BLaER1 (cell line): ENCODE measurements at regions not wholly inside any gene's neighbourhood (a gene's known extent, or its start where the extent isn't known, plus 50 kb on each side); places are given as distances from the start of the nearest gene placed in this dataset.

ENCODE experiments used
- H3K27ac ChIP-seq: shearing (Covaris generic); formaldehyde crosslinking; 2 replicates; pipeline ENCODE4 v1.8.1; 2022
- H3K27me3 ChIP-seq: shearing (Covaris generic); formaldehyde crosslinking; 2 replicates; pipeline ENCODE4 v1.8.1; 2022
- H3K36me3 ChIP-seq: shearing (Covaris generic); formaldehyde crosslinking; 2 replicates; pipeline ENCODE4 v1.8.1; 2022
- H3K4me1 ChIP-seq: shearing (Covaris generic); formaldehyde crosslinking; 2 replicates; pipeline ENCODE4 v1.8.1; 2022
- H3K4me2 ChIP-seq: shearing (Covaris generic); formaldehyde crosslinking; 2 replicates; pipeline ENCODE4 v1.8.1; 2022
- H3K4me3 ChIP-seq: shearing (Covaris generic); formaldehyde crosslinking; 2 replicates; pipeline ENCODE4 v1.8.1; 2022
- H3K9ac ChIP-seq: shearing (Covaris generic); formaldehyde crosslinking; 2 replicates; pipeline ENCODE4 v1.8.1; 2022
- H3K9me3 ChIP-seq: shearing (Covaris generic); formaldehyde crosslinking; 2 replicates; pipeline ENCODE4 v1.8.1; 2022
- H4K20me1 ChIP-seq: shearing (Covaris generic); formaldehyde crosslinking; 2 replicates; pipeline ENCODE4 v1.8.1; 2022
- Cebpa-rat ChIP-seq: shearing (Covaris generic); IDR thresholded peaks from 2 replicates; pipeline ENCODE4 v1.8.1; 2022

GRCh38 chr5:173767574-173768266 is 120.4 kb upstream of the CPEB4 start:
- no peak for TF ChIP-seq Cebpa-rat
- H4K20me1 ChIP-seq = no peaks in the 10 kb centered on the region
- no peak overlapping the region for H3K4me2 ChIP-seq
- no peak overlapping the region for H3K4me3 ChIP-seq
- H3K9me3 ChIP-seq = no peaks in the 10 kb centered on the region
- no peak overlapping the region for H3K9ac ChIP-seq
- no peak overlapping the region for H3K27ac ChIP-seq
- peaks cover 10% of the 10 kb centered on the region for H3K4me1 ChIP-seq
- no peaks in the 10 kb centered on the region for H3K36me3 ChIP-seq
- no peaks in the 10 kb centered on the region for H3K27me3 ChIP-seq

- TF ChIP-seq Cebpa-rat = no peak
- Histone ChIP-seq H3K4me1 (peaks cover 4% of the 10 kb centered on the region), H3K36me3 (no peaks in the 10 kb centered on the region), H3K4me2 (no peak overlapping the region), H3K4me3 (no peak overlapping the region), H3K9me3 (no peaks in the 10 kb centered on the region), H3K27ac (no peak overlapping the region), H3K27me3 (no peaks in the 10 kb centered on the region), H4K20me1 (no peaks in the 10 kb centered on the region), H3K9ac (no peak overlapping the region)
Measured at GRCh38 chr5:173768267-173768806, 119.8 kb upstream of the CPEB4 start.

- H3K4me3 ChIP-seq = no peak overlapping the region
- no peak overlapping the region for H3K9ac ChIP-seq
- H4K20me1 ChIP-seq = no peaks in the 10 kb centered on the region
- no peak for TF ChIP-seq Cebpa-rat
- no peak overlapping the region for H3K27ac ChIP-seq
- no peaks in the 10 kb centered on the region for H3K9me3 ChIP-seq
- H3K27me3 ChIP-seq = no peaks in the 10 kb centered on the region
- H3K4me1 ChIP-seq = no peaks in the 10 kb centered on the region
- no peaks in the 10 kb centered on the region for H3K36me3 ChIP-seq
- no peak overlapping the region for H3K4me2 ChIP-seq
Measured at GRCh38 chr5:173768891-173769290, 119.3 kb upstream of the CPEB4 start.

- Histone ChIP-seq H3K27ac (no peak overlapping the region), H3K27me3 (no peaks in the 10 kb centered on the region), H3K4me2 (no peak overlapping the region), H3K36me3 (no peaks in the 10 kb centered on the region), H3K4me3 (no peak overlapping the region), H3K4me1 (peaks cover 7% of the 10 kb centered on the region), H3K9ac (no peak overlapping the region), H3K9me3 (no peaks in the 10 kb centered on the region), H4K20me1 (no peaks in the 10 kb centered on the region)
- no peak for TF ChIP-seq Cebpa-rat
Measured at GRCh38 chr5:173770637-173771036, 117.5 kb upstream of the CPEB4 start.

GRCh38 chr5:173771121-173771724 is 116.9 kb upstream of the CPEB4 start:
- H3K36me3 ChIP-seq = no peaks in the 10 kb centered on the region
- H3K9me3 ChIP-seq = no peaks in the 10 kb centered on the region
- H3K4me1 ChIP-seq = peaks cover 12% of the 10 kb centered on the region
- H3K4me3 ChIP-seq = no peak overlapping the region
- H3K27ac ChIP-seq = no peak overlapping the region
- no peaks in the 10 kb centered on the region for H3K27me3 ChIP-seq
- no peaks in the 10 kb centered on the region for H4K20me1 ChIP-seq
- no peak overlapping the region for H3K4me2 ChIP-seq
- no peak for TF ChIP-seq Cebpa-rat
- no peak overlapping the region for H3K9ac ChIP-seq

GRCh38 chr5:173771725-173772383 is 116.3 kb upstream of the CPEB4 start:
- Histone ChIP-seq H3K27me3 (no peaks in the 10 kb centered on the region), H4K20me1 (no peaks in the 10 kb centered on the region), H3K9ac (no peak overlapping the region), H3K4me2 (no peak overlapping the region), H3K36me3 (no peaks in the 10 kb centered on the region), H3K27ac (no peak overlapping the region), H3K9me3 (no peaks in the 10 kb centered on the region), H3K4me3 (no peak overlapping the region), H3K4me1 (peaks cover 19% of the 10 kb centered on the region)
- no peak for TF ChIP-seq Cebpa-rat

GRCh38 chr5:173772384-173773059 is 115.6 kb upstream of the CPEB4 start:
- H3K27ac ChIP-seq = no peak overlapping the region

GRCh38 chr5:173774271-173774761 is 113.8 kb upstream of the CPEB4 start:
- Histone ChIP-seq H3K27me3 (no peaks in the 10 kb centered on the region), H3K27ac (no peak overlapping the region), H3K9ac (no peak overlapping the region), H3K4me3 (no peak overlapping the region), H3K36me3 (no peaks in the 10 kb centered on the region), H3K4me1 (peaks cover 41% of the 10 kb centered on the region), H4K20me1 (no peaks in the 10 kb centered on the region), H3K4me2 (no peak overlapping the region), H3K9me3 (no peaks in the 10 kb centered on the region)
- no peak for TF ChIP-seq Cebpa-rat

More at GRCh38 chr5:173772384-173773059, 115.6 kb upstream of the CPEB4 start:
- Histone ChIP-seq H3K4me3 (no peak overlapping the region), H3K9ac (no peak overlapping the region), H3K27me3 (no peaks in the 10 kb centered on the region), H3K4me2 (no peak overlapping the region), H3K36me3 (no peaks in the 10 kb centered on the region), H3K4me1 (peaks cover 25% of the 10 kb centered on the region), H3K9me3 (no peaks in the 10 kb centered on the region), H4K20me1 (no peaks in the 10 kb centered on the region)
- TF ChIP-seq Cebpa-rat = no peak

GRCh38 chr5:173775261-173776197 is 112.6 kb upstream of the CPEB4 start:
- H3K4me3 ChIP-seq = no peak overlapping the region
- TF ChIP-seq Cebpa-rat = no peak
- H3K36me3 ChIP-seq = no peaks in the 10 kb centered on the region
- H3K9ac ChIP-seq = peak overlapping the region; percentile 2; the same call in 1 of the 2 replicates
- H3K27ac ChIP-seq = peak overlapping the region; percentile 62
- no peaks in the 10 kb centered on the region for H3K9me3 ChIP-seq
- peak overlapping the region; percentile 63 for H3K4me2 ChIP-seq
- H4K20me1 ChIP-seq = no peaks in the 10 kb centered on the region
- H3K27me3 ChIP-seq = no peaks in the 10 kb centered on the region
- H3K4me1 ChIP-seq = peaks cover 41% of the 10 kb centered on the region
